ENCODE measurements at regions not wholly inside any gene's neighbourhood (a gene's known extent, or its start where the extent isn't known, plus 50 kb on each side); places are given as distances from the start of the nearest gene placed in this dataset.

DNA sequence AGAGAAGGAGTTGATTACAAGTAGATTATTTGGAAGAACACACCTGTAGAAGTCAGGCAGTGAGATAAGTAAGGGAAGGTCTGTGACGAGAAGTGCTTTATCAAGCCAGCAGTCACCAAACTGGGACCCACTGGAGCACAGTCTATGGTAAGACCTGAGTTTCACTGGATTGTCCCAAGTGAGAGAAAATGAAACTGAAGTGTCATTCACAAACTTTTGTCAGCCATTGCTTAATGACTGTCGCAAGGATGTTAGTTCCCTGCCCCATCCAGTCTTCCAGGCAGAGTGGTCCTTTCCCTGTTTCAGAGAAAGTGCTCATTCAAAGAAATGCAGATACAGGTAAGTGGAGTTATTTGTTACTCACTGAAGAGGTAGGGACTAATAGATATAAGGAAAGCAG is 728.0 kb upstream of the TENM4 start:
- TF ChIP-seq, protein P1, sequence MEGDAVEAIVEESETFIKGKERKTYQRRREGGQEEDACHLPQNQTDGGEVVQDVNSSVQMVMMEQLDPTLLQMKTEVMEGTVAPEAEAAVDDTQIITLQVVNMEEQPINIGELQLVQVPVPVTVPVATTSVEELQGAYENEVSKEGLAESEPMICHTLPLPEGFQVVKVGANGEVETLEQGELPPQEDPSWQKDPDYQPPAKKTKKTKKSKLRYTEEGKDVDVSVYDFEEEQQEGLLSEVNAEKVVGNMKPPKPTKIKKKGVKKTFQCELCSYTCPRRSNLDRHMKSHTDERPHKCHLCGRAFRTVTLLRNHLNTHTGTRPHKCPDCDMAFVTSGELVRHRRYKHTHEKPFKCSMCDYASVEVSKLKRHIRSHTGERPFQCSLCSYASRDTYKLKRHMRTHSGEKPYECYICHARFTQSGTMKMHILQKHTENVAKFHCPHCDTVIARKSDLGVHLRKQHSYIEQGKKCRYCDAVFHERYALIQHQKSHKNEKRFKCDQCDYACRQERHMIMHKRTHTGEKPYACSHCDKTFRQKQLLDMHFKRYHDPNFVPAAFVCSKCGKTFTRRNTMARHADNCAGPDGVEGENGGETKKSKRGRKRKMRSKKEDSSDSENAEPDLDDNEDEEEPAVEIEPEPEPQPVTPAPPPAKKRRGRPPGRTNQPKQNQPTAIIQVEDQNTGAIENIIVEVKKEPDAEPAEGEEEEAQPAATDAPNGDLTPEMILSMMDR (IDR thresholded peaks at IDR 0.05): no peak
- TF ChIP-seq POLR2A (IDR thresholded peaks at IDR 0.05): no peak
- no peak for TF ChIP-seq EP300 (IDR thresholded peaks at IDR 0.05)
- no peak for TF ChIP-seq POLR2AphosphoS5 (IDR thresholded peaks at IDR 0.05)
